Embryonic facial prominence (tissue), 1 donor: ENCODE measurements at regions not wholly inside any gene's neighbourhood (a gene's known extent, or its start where the extent isn't known, plus 50 kb on each side); places are given as distances from the start of the nearest gene placed in this dataset.

Source experiments
- DNase-seq: peaks from one replicate; pipeline ENCODE4 v3.0.0-alpha.2; 2016; ENCODE audit errors: extremely low spot score

DNA sequence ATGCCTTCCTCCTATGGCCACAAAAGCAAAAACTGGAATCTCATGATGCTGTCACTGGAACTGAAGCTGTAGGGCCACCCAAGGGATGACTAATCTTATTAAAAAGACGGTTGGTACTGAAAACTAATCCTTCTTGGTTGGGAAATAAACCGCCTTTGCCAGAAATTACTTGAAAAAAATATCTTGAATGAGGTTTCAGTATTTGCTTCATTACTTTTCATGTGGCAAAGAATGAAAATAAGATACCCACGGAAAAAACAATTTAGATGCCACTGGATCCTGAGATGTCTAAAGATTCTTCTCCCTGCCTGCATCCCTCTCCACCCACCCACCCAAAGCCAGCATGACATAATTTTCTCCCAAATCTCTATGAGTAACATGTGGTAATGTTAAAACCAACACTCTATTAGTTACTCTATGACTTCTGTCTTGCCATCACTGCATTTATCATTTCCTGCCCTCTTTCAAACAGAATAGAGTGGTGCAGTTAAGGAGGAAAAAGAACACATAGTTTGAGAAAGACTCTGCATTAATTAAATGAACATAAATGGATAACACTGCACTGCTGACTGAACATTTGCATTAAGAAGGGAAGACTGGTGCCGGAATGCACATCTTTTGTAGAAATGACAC is 111.8 kb upstream of the DPH6 start:
- no peak for DNase-seq

DNA sequence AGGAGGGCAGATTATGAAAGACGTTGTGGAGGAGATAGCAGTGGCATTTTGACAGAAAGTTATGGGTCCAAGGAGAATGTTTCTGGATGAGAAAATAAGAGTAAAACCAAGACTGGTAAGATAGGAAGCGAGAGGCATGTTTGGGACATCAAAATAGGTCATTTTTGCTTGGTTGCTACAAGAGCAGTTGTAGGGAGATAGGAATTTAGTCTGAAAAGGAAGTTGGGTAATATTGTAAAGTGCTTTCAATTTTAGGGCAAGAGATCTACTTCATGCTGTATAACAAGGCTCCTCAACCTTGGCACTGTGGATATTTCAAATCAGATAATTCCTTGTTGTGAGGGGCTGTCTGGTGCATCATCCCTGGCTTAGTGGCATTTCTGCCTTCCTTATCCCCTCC is 118.0 kb upstream of the DPH6 start:
- no peak for DNase-seq

DNA sequence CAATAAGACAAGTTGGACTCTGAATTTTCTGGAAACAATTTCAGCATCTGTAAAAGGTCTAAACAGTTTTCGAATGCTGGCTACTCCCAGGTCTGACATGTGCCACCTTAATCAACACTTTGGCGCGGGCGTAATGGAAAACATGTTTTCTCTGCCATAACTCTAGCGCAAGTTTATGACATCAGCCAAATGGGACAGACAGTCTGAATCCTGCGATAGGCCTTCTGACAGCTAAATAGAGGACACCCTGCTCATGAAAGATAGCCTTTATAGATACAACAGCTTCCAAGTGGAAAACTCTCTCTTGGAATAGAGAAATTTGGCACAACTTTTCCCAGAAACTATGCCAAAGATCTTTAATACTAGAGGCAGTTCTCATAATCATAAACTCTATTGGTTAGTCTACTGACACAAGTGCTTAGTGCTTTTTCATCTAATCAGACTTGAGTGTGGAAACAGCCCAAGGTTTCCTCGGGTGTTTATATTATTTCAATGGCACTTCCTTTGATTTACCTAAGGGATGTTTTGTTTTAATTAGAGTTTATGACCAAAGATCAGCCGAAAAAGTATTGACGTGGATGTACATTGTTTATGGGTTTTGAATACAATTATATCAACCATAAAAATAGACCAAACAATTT is 120.1 kb upstream of the DPH6 start:
- DNase-seq = no peak

DNA sequence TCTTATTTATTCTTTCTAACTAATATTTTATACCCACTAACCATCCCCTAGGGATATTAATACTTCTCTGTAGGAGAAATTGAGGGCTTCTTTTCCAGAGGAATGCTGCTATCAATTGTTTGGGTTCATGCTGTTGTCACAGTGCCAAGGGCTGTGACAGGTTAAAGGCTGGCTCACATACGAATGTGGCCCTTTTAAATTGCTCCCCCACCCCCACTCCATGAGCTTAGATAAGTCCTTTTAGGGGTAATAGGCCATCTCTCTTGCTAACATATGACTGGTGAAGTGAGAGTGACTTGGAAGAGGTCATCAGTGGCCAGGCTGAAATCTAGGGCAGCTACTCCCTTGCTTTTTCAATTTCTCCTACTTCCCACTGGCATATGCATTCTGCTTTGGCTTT is 121.9 kb upstream of the DPH6 start:
- no peak for DNase-seq

DNA sequence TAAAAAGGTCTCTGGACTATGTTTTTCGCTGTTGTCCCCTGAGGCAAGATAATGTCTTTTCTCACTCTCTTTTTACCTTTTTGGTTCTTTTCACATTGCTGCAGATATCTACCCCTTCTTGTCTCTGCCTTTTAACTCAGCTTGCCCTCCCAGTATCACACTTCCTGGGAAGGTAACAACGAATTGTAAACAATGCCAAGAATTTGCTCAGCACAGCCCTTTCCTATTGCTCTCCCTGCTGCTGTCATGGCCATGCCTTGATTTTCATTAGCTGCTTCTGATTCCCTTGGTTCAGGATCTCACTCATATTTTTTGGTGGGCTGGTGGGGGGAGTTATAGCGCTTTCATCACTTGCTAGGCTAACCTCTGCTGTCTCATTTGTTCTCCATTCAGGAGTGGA is 123.1 kb upstream of the DPH6 start:
- DNase-seq = no peak

DNA sequence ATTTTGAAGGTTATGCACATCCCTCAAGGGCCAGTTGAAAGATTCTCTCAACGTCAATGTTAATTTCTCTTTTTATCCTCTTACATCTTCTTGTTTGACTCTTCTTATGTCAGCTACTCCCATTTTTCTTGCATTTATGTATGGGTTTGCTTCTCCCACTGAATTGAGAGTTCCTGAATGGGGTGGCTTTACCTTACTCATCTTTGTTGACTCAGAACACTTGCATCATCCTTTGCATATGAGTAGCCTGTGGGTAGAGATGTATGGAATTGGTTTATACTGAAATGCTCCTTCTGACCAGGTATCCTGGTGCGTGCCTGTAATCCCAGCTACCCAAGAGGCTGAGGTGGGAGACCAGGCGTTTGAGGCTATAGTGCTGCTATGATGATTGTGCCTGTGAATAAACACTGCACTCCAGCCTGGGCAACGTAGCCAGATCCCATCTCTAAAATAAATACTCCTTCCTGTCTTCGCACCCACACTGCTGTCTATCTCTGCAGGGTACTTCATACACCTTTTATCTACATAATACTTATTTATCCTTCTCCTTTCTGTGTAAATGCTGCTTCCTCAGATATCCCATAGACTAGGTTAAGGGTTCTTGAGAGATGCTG is 123.6 kb upstream of the DPH6 start:
- no peak for DNase-seq

DNA sequence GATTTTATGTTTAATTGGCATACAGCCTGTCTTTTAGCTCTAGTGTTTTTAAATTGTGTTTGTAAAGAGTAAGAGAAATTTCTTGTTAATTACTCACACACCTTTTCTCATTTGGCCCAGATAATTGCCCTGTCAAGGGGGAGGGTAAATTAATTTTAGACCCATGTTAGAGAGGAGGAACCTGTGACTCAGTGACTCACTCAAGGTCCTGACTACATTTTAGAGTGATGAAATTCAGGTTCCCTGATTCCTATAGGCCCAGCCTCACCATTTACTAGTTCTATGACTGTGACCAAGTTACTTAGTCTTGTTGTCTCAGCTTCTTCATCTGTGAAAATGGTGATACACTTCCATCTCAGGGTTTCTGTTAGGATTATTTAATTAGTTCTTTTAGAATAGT is 125.2 kb upstream of the DPH6 start:
- no peak for DNase-seq

DNA sequence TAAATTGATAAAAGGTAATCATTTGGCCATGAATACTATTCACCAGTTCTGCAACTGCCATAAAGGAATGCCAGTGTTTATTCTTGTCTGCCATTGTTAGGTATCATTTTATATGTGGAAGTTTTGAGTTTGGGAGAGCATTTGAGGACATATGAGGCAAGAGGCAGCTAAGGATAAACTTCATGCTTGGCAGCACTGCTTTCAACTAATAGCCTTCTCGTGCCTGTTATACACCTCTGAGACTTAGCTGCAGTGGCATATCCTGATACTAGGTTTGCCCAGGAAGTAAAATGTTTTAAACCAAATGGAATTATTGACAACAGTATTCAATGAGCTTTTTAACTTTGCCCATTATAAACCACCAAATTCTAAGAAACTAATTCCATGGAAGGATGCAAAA is 126.0 kb upstream of the DPH6 start:
- DNase-seq = no peak

DNA sequence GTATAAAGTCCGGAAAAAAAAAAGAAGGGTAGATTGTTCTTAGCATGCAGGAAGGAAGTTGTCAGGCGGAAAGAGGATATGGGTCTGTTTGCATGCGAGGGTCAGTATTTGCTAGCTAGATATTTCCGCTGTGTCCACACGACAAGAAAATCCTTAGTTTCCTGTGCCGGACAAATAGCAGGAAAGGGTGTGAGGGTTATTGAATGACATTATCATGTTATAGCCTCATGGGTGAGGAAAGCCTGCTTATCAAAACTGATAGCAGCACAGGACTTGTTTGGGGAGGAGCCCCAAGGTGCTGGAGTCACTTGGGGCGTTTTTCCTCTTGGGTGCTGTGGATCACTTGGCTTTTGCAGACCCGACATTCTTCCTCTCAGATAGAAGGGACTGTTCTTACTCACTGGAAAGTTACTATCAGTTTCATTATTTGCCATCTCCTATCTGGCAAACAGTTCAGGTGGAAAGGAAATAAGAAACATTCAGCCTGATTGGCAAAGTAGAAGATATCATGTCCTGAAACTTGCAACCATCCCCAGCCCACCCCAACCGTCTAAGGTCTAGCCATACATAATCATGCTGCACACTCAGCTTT is 127.2 kb upstream of the DPH6 start:
- no peak for DNase-seq

DNA sequence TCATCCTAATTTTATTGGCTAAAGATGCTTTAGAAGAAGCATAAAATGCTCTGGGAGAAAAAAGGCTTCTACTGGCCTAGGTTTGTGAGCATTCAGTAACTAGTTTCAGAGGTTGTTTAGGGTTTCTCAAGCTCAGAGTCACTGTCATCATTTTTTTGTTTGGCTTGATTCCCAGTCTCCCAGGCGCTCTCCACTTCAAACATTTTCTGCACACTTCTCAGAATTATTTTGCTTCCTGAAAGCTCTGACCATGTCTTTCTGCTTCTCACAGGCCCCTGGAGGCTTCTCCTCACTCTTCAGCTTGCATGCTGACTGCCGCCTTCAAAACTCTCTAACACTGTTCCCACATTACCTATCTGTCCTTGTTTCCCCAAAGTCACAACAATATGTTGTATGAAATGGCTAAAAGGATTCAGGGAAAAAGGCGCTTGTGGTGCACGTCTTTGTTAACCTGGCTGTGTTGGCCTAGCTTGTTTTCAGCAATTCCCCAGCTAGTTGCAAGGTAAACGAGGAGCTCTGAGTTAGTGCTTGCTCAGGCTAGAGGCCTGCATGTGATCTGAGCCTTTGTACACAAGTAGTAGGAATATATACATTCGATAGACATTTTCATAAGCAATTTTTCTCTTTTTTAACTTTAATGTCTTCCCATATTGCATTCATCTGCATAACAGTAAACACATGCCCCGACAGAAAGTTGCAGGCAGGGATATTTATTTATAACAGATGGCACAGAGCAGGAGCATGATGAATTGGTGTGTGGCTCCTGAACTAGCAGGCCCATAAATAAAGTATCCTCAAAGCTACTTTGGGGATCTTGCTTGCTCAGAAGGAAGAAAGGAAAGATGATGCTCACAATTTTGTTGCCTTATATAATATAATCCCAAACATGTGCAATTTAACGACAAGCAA is 129.2 kb upstream of the DPH6 start:
- DNase-seq = no peak

DNA sequence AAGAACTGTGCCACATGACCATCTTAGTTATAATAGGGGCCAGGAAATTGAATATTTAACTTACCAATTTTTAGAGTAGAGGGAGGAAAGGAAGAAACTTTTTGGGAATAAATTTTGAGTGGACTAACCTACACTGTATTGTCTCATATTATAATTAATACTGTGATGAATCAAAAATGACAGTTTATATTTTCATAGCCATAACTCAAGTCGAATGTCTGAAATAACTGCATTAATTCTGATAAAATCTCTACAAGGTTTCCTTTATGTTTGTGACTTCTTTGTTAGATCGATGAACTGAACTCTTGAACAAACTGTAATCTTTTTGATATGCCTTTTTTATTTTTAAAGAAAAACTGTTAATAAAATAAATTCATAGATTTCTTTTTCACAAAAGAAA is 132.8 kb upstream of the DPH6 start:
- DNase-seq = no peak

DNA sequence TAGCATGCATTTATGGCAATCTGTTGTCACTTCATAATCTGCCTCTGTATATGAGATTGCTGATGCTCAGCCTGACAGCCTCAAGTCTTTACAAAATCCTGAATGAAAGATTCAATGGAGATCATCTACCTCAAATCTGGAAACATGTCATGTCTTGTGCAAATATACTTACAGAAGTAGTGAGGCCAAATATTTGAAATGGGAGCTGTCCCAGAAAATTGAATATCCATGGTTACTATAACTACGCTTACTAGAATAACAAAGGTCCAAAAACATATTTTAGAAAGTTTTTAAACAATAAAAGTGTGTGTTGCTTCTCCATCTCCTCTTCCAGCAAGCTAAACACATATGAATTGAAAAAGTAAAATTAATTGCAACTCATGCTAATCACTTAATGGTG is 133.2 kb upstream of the DPH6 start:
- DNase-seq = peak; percentile 41

DNA sequence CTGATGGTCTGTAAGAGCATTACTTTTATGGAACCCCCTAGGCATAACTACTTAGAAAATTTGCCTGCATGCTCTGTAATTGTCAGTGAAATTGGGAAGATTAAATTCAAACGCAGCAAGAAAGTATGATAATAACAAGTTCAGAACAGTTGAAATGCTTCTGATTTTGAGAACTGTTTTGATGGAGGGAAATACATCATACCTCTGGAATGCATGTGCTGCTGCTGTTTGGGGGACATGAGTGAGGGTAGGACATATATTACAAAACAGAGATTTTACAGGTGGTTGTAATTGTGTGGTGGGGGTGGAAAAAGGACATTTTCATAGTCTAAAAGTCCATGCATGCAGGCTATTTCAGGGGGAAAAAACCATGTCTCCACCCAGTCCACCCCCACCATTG is 135.0 kb upstream of the DPH6 start:
- DNase-seq = no peak

DNA sequence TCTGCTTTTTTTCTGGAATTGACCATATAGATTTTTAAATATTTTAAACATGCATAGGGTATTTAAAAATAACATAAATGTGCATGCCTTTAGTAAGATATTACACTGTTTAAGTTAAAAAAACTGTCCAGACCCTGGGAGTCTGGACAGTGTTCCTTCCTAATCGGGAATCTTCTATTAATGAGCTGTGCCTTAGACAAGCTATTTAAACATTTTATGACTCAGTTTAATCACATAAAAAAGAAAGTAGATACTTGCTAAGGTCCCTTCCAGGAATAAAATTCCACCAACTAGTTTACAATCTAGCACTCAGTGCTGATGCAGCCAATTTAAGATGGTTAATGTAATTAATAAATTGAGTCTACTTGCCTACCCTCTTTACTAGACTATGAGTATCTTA is 140.4 kb upstream of the DPH6 start:
- no peak for DNase-seq

DNA sequence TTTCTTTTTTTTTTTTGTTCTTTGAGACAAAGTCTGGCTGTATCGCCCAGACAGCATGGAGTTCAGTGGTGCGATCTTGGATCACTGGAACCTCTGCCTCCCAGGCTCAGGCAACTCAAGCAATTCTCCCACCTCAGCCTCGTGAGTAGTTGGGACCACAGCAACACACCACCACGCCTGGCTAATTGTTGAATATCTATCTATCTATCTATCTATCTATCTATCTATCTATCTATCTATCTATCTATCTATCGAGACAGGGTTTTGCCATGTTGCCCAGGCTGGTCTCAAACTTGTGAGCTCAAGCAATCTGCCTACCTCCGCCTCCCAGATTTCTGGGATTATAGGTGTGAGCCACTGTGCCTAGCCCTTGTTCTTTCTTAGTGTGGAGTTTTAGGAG is 143.3 kb upstream of the DPH6 start:
- DNase-seq = no peak

DNA sequence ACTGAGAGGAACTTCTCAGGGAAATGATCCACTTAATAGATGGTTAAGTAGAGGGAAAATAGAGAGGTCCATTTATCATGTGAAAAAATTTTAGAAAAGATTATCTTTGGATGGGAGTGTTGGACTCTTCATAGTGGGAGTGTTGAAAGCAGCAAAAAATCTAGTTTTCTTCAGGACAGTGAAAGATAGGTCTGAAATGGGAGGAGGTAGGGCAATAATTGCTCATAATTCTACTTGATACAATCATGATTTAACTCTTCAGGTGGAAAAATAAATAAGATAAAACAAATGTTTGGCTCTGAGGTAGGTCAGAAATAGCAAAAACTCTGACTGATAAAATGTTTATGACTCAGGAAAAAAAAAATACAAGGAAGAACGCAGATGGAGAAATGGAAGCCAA is 144.1 kb upstream of the DPH6 start:
- no peak for DNase-seq

DNA sequence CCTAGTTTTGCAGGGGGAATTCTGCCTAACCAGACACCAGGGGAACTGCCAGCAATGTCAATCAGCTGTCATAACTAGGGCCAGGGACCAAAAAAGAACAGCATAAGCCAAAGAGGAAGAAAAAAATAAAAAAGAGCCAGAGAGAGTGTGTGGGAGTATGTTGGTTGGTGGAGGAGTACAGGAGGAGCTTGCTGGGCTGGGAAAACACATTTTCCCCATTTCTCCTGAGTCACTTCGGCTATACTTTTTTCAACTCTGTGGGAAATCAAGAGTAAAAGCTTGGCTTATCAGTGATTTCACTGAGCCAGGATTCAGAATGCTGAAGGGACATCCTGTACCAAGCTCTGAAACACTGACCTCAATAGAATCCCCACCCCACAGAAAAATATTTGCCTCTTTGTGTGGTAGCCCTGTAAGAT is 144.7 kb upstream of the DPH6 start:
- no peak for DNase-seq

DNA sequence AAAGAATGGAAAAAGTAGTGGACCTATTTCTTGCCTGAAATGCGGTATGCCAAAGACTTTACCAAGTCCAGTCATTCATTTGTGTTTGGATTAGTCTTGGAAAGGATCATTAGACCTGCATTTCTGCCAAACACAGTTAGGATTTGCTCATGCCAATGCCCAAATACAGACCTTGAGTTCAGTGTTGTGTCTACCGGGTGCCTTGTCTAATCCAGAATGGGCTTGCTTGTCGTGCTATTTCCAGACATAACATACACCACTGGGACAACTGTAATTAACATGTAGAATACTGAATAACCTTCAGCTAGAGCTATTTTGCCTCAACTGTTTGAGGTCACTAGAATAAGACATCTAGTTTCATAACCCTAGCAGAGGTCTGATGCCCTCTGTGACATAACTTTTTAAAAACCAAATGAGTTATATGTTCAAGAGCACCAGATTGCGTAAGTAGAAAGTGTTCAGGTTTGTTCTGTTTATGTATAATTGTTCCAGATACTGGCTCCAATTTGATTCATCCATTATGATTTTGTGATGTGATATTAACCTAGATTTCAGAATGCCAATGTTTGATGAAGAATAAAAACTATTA is 145.3 kb upstream of the DPH6 start:
- no peak for DNase-seq

DNA sequence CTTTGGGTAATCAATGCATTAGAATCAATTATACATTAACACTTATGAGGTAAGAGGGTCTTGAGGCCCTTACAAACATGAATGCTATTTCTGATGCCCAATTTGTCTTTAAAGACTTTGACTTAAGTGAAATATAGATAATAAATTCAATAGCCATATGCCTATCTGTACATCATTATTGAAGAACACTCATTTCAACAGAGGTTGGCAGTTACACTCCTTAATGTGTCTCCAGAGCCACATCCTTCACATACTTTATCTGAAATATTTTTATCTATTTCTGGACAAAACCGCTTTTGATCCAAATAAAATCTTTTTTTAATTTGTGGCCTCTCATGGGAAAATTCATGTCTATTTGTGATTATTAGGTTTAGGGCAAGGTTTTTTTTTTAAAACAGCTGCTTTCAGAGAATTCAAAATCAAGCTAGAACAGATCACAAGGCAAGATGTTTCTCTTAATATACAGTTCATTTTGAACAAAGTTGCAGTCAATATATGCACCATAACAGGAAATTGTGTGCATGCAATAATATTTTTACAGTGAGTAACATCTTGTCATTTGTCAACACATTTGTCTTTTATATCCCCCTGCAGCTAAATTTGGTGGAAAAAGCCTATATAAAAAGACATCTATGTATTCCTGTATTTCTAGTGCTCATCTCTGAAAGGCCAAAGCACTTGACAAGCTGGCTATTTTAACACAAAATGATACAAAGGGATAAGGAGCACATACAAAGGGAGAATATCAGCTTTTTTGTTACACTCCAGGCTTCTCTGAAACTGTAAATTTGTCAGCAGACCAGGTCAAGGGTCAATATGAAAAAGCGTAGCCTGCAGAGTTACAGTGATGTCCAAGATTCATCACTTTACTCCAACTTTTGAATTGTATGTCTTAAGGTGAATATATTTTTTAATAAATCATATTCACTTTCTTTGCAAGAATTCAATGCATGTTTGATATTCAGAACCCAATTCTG is 146.2 kb upstream of the DPH6 start:
- DNase-seq = no peak

DNA sequence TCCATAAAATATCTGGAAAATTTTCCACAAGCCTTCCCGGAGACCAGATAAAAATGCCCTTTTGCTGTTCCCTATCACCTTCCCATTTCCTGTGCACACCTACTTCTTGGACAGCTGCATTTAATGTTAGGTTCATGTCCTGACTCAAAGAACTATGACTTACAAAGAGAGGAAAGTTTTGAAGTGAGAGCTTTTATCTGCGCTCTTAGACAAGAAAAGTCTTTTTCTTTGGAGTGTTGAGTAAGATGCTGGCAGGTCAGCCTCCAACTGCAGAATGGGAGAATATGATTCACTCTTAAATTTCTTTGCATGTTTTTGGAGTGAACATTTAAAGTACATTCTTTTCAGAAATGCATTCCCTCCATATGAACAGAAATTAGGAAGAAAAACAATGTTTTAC is 147.3 kb upstream of the DPH6 start:
- no peak for DNase-seq

DNA sequence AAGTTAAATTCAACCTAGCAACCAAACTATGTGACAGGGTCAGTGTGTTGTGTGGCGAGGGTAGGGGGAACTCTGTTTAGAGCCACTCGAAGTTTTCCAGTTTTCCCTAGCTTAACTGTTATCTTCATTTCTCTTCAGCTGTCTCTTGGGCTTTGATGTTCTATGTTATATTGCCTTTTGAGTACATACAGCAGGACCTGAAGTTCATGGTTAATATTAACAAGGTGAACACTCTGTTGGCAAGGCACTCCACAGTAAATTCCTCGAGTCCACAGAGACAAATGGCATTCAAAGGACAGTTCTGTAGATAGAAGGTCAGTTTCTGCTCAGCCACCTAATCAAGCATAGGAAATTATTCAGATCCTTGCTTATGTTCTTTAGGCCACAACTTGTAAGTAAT is 147.9 kb upstream of the DPH6 start:
- no peak for DNase-seq
